MM.1S (cell line): ENCODE measurements at regions not wholly inside any gene's neighbourhood (a gene's known extent, or its start where the extent isn't known, plus 50 kb on each side); places are given as distances from the start of the nearest gene placed in this dataset.

Experiments
- EZH2 ChIP-seq: fragments of 300-600 bp; sonication (generic); optimal IDR thresholded peaks from 2 replicates; pipeline ENCODE3; 2017; ENCODE audit warnings: low read depth, mild to moderate bottlenecking, antibody characterized with exemption, low read length, mixed read lengths
- TF ChIP-seq, protein P1 (sequence below): fragments of 300-600 bp; sonication (generic); IDR thresholded peaks from 2 replicates; pipeline ENCODE4 v1.5.1; 2016; ENCODE audit warnings: antibody characterized with exemption, low read length, mixed read lengths

DNA sequence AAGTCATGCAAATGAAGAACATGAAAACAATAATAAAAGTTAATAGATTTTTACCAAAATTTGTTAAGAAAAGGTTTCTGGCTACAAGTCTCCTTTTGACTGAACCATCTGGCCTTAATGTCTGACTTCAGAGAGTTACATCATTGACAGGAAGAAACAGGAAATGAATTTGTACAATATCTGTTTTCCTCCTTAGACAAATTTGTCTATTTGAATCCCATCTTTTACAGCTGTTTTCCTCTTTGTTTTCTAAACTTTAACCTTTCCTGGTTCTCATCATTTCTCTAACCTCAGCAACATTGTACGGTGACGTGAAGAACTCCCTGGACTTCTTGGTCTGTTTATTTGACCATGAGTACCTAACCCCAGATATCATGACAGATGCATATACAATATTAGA lies 567.5 kb upstream of the RIOK2 start:
- TF ChIP-seq, protein P1, sequence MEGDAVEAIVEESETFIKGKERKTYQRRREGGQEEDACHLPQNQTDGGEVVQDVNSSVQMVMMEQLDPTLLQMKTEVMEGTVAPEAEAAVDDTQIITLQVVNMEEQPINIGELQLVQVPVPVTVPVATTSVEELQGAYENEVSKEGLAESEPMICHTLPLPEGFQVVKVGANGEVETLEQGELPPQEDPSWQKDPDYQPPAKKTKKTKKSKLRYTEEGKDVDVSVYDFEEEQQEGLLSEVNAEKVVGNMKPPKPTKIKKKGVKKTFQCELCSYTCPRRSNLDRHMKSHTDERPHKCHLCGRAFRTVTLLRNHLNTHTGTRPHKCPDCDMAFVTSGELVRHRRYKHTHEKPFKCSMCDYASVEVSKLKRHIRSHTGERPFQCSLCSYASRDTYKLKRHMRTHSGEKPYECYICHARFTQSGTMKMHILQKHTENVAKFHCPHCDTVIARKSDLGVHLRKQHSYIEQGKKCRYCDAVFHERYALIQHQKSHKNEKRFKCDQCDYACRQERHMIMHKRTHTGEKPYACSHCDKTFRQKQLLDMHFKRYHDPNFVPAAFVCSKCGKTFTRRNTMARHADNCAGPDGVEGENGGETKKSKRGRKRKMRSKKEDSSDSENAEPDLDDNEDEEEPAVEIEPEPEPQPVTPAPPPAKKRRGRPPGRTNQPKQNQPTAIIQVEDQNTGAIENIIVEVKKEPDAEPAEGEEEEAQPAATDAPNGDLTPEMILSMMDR: no peak
- no peak for TF ChIP-seq EZH2
